HG03442 (cell line): ENCODE measurements at regions not wholly inside any gene's neighbourhood (a gene's known extent, or its start where the extent isn't known, plus 50 kb on each side); places are given as distances from the start of the nearest gene placed in this dataset.

Experiments
- ATAC-seq: cut with Tn5 transposase; IDR thresholded peaks from one replicate; pipeline ENCODE4 v1.9.1; 2021; ENCODE audit warnings: mild to moderate bottlenecking, moderate library complexity; ENCODE audit not compliant: unreplicated experiment

DNA sequence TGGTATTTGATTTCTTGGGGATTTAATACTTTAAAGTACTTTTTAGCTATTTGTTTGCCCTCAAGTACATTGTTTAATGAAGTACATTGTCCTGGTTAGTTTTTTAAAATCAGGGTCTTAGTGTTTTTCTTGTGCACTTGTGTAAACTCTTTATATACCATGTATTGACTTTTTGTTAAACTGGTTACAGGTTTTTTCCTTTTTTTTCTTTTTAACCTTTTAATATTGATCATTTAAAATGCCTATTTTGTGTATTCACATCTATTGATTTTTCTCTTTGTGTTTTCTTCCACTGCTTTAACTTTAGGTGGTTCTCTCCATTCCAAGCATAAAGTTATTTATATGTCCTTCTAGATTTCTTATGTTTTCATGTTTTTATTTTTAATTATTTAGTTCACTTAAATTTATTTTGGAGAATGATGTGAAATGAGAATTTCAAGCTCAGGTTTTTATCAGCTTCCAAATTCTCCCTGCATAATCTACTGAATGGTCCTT is 84.5 kb upstream of the MYCN start:
- ATAC-seq, result no peak

DNA sequence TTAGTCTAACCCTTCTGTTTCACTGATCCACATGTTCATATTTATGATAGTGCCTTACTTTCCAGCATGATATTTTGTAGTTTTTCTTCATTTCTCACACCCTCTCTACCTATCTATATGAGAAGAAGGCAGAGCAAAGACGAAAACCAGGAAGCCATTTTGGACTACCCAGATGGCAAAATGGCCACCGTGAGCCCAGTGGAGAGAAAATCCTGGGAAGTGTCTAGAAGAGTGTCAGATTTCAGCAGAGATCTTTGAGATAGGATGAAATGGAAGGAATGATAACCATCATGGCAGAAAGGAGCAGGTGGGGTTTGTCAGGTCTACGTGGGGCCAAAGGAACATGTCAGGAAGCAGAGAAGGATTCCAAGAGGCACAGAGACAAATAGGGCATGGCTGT is 84.0 kb upstream of the MYCN start:
- ATAC-seq, result no peak

DNA sequence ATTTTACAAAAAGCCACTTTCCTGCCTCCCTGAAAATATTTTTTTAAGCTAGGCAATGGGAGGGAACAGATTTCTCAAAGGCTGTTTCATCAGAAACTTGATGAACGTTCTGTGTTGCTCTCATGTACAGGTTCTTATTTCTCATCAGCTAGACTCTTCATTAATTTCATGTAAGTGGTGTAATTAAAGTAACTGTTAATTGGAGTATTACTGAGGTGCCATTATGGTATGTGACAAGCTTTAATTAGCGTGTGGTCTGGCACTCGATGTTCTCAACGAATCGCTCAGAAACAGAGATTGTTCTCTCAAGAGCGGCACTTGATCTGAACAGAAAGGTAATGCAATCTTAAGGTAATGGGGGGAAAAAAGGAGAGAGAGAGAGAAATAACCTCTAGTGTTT is 81.9 kb upstream of the MYCN start:
- no peak for ATAC-seq

DNA sequence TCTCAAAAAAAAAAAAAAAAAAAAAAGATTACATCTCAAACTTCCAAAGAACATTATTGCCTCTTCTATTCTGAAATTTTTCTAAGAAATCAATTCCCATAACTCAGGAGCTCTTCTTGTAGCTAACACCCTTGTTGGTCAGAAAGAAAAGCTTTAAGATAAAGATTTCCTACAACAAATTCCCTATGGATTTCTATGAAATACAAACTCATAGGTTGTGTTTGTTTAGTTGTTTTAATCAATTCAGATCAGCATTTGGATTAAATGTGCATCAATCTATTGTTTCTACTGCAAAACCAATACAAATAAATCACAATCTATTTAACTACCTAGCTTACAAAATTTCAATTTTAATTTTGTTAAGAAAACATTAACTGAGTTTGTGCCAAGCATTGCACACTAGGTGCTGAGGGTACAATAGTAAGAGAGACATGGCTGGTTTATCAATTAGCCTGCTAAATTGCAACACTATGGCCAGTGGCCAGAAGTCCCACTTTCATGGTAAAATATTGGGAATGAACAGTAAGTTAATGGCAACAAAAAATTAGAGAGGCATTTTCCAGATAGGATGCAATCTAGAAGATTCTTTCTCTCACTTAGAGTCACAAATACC is 80.2 kb upstream of the MYCN start:
- no peak for ATAC-seq

DNA sequence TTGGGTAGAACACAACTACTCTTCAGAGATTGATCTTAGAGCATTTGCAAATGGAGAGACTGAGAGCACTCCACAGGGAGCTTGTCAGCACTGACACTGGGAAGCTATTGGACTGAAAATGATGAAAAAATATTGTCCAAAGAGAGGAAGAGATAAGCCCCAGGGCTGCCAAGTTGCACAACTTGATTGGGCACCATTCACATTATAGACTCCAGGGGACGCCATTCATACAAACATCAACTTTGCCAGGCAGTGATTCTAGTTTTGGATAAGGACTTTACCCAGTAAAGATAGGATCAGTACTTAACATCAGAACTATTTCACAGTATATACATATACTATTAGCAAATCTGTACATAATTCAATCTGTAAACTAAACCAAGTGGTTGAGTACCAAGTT is 79.6 kb upstream of the MYCN start:
- no peak for ATAC-seq

DNA sequence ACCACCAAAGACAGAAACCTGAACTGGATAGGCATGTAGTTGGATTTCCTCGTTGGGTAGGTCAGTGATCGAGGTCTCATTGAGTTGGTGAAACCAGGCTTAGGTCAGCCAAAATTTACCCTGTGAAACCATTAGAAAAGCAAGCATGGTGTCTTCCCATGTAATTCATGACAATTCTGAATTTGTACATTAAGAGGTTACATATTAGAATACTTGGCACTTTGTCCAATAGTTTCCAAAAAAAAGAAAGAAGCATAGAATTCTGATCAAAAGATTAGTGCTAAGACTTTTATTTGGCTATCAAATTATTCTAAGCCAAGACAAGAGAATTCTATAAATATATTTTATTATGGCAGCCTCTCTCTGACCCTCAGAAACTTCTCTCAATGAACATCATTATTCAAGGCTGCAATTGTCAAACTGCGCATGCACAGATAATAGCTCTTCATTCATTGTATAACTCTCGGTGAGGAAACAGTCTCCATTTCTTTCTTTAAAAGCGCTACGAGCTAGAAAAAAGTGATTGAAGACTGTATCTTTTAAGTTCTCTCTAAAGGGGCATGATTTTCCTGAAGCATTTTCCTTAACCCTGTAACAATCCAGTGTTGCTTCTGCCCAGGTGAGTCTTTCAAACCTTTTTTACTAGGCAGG is 79.1 kb upstream of the MYCN start:
- ATAC-seq, result no peak

DNA sequence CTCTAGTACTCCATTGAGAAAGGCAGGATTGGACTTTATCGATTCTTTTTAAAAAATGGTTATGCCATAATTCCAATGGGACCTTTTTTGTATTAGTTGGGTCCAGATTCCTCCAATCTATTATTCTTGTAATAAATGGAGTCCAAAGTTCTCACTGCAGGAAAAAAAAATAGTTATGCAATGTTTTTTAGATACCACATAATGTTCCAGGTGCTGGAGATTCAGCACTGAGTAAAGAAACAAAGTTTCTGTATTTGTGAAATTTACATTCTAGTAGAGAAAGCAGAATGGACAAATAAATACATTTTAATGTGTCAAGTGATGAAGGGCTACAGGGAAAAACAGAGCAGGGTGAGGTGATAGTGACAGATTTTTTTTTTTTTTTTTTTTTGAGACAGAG is 78.5 kb upstream of the MYCN start:
- ATAC-seq, result no peak

DNA sequence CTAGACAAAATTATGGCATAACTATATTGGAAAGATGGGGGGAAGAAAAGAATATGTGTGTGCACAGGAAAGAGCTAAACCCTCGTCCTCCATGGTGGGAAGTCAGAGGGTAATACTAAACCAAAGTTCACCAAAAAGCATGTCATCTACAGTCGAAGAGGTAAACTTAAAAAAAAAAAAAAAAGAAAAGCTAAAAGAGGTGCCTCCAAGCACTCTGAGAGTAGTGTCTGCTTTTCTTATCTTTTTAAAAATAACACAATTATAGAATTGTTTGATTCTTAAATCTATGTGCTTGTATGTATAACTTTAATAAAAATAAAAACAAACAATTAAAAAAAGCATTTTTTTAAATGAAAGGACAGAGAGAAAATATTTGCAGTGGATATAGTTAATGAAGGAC is 77.3 kb upstream of the MYCN start:
- ATAC-seq, result no peak

DNA sequence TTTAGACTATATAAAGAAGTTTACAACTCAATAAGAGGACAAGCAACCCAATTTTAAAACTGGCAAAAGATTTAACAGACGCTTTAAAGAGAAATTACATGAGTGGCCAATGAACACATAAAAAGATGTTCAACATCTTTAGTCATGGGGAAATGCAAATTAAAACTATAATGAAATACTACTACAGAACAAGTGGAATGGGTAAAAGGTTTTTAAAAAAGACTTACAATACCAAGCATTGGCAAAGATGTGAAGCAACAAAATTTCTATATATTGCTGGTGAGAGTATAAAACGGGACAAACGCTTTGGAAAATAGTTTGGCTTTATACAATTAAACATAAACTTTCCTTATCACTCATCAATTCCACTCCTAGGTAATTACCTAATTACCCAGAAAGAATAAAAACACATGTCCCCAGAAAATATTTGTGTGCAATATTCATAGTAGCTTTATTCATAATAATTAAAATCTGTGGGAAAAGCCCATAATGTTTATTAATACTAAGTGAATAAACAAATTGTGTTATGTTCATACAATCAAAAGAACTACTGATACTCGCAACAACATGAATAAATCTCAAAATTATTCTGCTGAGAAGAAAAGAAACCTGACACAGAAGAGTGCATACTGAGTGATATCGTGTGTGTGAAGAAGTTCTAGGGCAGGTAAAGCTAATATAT is 76.7 kb upstream of the MYCN start:
- no peak for ATAC-seq

DNA sequence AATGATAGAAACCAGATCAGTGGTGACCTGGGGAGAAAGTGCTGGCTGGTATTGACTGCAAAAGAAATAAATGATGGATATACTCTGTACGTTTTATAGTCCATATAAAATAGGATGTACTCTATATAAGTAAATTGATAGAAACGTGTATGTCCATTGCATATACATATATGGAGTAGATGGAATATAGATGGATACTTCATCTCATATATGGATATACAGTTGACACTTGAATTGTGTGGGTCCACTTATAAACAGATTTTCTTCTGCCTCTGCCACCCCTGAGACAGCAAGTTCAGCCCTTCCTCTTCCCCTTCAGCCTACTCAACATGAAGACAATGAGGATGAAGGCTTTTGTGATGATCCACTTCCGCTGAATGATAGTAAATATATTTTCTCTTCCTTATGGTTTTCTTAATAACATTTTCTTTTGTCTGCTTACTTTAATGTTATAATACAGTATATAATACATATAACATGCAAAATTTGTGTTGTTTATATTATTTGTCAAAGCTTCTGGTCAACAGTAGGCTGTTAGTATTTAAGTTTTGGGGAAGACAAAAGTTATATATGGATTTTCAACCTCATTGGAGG is 76.1 kb upstream of the MYCN start:
- ATAC-seq, result no peak

DNA sequence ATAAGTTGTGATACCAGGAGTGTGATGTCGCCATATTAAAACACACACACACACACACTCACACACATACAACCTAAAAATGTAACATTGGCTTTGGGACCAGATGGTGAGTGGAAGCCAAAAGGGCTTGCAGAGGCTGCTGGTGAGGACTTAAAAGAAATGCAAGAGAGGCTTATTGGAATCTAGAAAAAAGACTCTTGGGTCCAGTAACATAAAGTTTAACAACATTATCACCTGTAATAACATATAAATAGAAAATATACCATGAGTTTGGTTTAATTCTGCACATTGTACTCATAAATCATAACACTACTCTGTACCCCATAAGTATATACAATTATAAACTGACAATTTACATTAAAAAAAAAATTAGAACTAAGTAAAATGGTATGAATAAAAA is 74.4 kb upstream of the MYCN start:
- no peak for ATAC-seq

DNA sequence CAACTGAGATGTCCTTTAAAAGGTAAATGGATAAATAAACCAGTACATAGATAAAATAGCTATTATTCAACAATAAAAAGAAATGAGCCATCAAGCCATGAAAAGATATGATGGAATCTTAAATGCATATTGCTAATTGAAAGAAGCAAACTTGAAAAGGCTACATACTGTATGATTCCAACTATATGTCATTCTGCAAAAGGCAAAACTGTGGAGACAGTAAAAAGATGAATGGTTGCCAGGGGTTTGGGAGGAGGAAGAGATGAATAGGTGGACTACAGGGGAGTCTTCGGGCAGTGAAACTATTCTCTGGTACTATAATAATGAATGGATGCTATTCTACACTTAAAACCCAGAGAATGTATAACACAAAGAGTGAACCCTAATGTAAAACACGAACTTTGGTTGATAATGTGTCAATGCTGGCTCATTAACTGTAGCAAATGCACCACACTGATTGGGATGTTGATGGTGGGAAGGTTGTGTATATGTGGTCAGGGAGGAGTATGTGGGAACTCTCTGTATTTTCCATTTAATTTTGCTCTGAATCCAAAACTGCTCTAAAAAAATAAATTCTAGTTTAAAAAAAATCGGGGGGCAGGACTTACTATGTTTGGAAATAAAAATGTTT is 73.7 kb upstream of the MYCN start:
- ATAC-seq, result no peak

DNA sequence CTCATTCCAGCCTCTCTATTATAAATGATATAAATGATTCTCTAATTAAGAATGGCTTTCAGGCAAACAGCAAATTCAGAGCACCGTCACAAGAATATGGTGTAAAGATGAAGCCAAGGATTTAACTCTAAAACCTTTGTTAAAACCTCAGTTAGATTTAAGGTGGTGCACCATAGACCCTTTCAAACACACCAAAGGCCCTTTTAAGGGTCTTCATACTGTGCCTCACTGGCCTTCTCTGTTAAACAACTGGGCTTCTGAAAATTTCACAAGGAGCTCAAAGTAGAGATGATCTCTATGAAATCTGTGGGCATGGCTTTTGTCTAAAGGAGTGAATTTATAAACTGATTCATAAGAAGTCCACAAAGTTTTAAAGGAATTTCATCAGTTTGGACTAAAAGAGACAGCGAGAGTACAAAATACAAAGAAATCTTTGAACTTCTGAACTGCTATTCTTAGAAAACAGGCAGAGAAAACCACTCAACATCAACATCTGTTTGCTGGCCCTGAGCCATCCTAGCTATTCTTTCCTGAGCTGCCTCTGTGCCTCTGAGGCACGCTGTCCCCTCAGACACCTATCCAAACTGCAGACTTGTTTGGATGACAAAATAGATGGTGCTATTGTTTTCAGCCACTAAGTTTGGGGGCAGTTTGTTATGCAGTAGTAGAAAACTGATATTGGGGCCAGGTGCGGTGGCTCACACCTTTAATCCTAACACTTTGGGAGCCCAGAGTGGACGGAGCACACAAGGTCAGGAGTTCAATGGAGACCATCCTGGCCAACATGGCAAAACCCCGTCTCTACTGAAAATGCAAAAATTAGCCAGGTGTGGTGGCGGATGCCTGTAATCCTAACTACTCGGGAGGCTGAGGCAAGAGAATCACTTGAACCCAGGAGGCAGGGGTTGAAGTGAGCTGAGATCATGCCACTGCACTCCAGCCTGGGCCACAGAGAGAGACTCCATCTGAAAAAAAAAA is 72.9 kb upstream of the MYCN start:
- no peak for ATAC-seq

DNA sequence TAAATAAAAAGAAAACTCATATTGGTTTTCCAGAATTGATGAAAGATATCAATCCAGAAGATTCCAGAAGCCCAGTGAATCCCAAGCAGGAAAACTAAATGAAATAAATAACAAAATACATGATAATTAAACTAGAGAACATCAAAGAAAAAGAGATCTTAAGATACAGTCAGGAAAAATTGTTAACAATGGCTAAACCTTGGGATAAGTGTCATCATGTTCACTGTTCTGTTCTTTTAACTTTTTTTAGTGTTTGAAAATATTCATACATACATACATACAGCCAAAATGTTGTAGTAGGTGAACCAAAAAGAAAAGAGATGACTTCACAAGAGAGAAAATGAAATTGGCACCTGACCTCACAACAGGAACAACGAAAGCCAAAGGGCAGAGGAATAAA is 72.2 kb upstream of the MYCN start:
- ATAC-seq, result no peak

DNA sequence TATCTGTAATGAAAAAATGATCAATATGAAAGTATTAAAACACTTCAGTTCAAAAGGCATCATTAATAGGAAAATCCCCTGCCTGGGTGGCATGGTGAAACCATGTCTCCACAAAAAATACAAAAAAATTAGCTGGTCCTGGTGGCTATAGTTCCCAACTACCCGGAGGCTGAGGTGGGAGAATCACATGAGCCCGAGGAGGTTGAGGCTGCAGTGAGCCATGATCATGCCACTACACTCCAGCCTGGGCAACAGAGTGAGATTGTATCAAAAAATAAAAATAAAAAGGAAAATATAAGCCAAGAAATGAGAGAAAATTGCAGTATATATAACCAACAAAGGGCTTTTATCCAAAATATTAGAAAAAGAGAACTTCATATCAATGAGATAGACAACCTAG is 71.6 kb upstream of the MYCN start:
- no peak for ATAC-seq

DNA sequence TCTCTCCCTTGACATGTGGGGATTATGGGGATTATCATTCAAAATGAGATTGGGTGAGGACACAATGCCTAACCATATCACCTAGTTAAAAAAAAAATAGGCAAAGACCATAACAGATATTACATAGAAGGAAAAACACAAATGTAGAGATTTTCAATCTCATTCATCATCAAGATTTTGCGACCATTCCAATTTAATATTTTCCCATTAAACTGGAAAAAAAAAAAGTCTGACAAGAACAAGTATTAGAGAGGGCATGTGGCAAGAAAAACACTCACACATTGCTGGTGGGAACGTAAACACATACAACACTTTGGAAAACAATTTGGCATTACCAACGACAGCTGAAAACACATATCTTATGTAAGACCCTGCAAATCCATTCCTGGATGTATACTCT is 71.0 kb upstream of the MYCN start:
- no peak for ATAC-seq

DNA sequence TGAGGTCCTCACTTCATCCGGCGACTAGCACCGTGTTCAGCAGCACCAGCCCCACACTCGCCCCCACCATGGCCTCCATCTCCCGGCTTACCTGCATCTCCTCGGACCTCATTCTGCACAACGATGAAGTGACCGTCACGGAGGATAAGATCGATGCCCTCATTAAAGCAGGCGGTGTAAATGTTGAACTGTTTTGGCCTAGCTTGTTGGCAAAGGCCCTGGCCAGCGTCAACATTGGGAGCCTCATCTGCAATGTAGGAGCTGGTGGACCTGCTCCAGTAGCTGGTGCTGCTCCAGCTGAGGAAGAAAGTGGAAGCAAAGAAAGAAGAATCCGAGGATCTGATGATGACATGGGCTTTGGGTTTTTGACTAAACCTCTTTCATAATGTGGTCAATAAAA is 70.5 kb upstream of the MYCN start:
- ATAC-seq, result no peak

DNA sequence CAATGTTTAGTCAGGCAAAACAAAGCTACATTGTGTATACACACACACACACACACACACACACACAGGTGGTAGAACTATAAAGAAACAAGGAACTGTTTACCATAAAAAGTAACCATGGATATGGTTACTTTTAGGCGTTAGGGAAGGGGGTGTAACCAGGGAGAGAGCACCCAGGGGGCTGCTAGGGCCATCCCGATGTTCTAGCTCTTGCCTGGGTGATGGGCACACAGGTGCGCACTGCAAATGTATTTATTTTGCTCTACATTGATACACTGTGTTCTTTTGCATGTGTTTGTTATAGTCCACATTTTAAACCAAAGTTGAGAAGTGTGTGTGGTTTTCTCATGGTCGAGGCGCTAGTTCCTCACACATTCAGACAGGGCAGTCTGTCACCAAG is 69.8 kb upstream of the MYCN start:
- no peak for ATAC-seq

DNA sequence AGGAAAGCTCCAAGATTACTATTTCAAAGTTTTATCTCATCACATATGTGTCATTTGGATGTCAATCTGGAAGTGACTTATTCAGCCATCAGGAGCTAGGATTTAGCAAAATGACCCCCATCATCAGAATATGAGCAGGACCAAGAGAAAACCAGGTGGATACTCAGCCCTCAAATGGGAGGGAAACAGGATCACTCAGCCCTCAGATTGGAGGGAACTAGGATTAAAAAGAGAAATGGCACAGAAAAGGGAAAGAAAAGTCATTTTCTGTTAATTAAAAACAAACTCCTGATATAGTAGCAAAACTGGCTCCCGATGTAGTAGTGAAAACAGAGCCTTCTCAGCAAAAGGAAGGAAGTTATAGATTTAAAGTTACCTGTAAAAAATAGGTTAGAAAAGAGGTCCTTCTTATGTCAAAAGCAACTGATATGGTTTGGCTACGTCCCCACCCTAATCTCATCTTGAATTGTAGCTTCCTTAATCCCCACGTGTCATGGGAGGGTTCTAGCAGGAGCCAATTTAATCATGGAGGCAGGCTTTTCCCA is 69.0 kb upstream of the MYCN start:
- ATAC-seq, result no peak

DNA sequence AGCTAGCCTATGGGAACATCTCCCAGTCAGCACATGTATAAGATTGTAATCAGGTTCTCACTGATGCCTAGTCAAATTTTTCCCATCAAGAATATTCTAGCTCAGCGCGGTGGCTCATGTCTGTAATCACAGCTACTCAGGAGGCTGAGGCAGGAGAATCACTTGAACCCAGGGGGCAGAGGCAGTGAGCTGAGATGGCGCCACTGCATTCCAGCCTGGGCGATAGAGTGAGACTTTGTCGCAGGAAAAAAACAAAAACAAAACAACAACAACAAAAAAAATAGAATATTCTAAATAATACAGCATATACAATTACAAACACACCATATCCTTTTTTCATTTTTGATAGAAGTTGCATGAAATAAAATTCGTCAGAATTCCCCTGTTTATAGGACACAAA is 67.5 kb upstream of the MYCN start:
- no peak for ATAC-seq
